Fibroblast of gingiva (primary cell): ENCODE measurements at regions not wholly inside any gene's neighbourhood (a gene's known extent, or its start where the extent isn't known, plus 50 kb on each side); places are given as distances from the start of the nearest gene placed in this dataset.

Experiments
- DNase-seq: peaks from one replicate; pipeline ENCODE4 v3.0.0-alpha.2; 2011; ENCODE audit warnings: low read depth

GRCh38 chr1:106564192-106564591 lies 492.3 kb upstream of the PRMT6 start:
- no peak for DNase-seq

GRCh38 chr1:106568201-106568974 lies 488.1 kb upstream of the PRMT6 start:
- DNase-seq: no peak

DNA sequence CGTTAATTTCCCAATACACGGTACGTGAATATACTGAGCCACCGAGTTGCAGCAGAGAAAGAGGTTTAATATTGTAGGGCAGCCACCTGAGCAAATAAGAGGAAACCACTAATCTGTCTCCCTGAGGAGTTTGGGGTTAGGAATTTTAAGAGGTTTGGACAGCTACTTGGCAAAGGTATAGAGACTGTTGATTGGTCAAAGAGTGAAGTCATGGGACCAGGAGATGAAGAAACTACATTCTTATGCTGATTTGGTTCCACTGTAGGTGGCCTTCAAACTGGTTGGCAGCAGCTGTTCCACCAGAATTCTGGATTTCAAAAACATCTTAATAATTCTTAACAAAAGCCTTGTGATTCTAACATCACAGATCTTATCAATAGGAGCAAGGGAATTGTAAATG lies 485.4 kb upstream of the PRMT6 start:
- no peak for DNase-seq

DNA sequence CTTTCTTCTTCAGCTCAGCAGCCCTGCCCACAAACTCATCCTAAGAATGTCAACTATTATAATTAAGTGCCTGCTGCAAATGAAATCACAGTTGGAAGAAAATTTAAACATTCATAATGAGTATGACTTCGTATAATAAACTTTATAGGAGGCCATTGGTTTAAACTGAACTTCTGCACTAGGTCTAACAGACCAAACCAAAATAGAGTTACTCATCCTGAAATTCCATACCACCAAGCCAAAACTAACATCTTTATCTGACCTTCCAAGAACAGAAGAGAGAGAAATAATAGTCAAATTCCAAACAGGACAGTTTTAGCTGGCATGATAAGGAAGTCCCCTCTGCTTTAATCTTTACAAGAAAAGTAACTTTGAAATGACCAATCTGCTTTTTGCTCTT lies 472.4 kb upstream of the PRMT6 start:
- DNase-seq: no peak

- DNase-seq: no peak
Measured at GRCh38 chr1:106584676-106585075, 471.8 kb upstream of the PRMT6 start.

GRCh38 chr1:106600626-106601025 lies 455.8 kb upstream of the PRMT6 start:
- DNase-seq: peak; percentile 26

GRCh38 chr1:106603616-106604015 lies 452.9 kb upstream of the PRMT6 start:
- no peak for DNase-seq

DNA sequence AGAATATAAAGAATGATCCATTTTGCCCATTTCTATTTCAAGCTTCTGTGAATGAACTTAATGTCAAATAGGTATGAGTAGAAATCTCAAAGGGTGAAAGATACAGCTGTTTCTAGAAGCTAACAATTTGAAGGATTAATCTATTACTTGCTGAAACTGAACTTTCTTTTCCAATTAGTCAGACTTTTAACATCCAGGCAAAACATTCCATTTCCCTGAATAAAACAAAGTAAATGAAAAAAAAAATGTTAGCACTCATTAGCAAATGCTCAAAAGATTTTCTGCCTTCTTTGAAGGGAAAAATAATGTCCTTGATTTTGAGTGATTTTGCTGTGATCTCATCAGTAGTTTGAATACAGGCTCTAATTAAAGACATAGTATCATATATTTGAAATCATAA lies 447.6 kb upstream of the PRMT6 start:
- no peak for DNase-seq

DNA sequence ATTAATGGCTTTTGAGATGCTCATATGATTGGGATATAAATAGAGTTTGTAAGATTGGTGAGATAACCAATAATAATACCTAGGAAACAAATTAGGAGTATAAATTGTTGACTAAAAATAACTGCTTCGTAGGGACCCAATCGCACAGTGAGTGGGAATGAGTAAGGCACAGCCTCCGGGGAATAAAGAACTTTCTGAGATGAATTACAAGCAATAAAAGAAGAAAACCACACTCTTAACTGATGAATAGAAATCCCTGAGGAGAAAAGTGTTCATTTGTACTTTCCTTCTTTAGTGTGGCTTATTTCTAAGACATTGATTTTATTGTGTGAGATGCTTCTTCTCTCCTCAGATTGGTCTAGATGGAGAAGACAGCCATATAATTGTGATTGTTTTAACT lies 443.4 kb upstream of the PRMT6 start:
- no peak for DNase-seq

- peak; percentile 38 for DNase-seq
Measured at GRCh38 chr1:106613861-106614260, 442.6 kb upstream of the PRMT6 start.

DNA sequence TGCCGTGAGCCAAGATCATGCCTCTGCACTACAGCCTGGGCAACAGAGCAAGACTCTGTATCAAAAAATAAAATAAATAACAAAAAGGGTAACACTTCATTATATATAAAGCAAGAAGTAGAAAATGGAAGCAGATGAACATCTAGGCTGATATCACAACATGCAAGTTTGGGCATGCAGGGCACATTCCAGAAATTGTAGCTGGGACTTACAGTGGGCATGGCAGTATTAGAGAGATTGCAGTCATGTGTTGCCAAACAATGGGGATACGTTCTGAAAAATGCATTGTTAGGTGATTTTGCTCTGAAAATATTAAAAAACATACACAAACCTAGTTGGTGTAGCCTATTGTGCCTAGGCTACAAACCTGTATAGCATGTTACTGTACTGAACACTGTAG lies 441.0 kb upstream of the PRMT6 start:
- DNase-seq: no peak

DNA sequence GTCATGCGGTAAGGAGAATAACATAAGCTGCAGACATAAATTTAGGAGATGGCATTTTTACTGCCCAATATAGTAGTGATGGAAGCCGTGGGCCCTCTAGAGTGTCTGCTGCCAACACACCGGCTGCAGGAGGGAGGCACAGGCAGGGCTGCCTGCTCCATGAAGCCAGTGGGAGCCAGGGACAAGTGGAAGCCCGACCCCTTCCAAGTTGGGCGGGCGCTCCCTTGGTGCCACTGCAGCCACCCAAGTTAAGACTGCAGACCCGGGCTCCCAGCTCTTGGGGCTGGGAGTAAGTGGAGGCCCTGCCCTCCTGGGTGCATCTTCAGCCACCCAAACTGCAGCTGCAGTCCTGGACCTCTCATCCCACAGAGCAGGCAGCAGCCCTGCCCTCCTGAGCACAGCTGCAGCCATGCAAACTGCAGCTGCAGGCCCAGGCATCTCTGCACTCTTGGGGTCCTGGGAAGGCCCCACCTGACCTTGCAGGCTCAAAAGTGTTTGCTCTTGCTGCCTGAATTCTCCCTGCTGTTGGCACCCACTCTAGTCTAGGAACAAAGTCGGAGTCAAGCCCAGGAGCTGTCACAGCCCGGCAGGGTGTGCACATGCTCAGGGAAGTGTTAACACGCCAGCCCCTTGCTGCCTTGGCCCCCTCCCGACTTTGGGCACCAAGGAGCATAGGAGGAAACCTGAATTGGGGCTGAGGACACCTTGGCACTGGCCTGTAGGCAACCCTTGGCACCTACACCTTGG lies 437.2 kb upstream of the PRMT6 start:
- DNase-seq: no peak

GRCh38 chr1:106619827-106620134 lies 436.7 kb upstream of the PRMT6 start:
- no peak for DNase-seq

GRCh38 chr1:106620521-106620954 lies 435.9 kb upstream of the PRMT6 start:
- peak; percentile 92 for DNase-seq

- DNase-seq: no peak
Measured at GRCh38 chr1:106621853-106622252, 434.6 kb upstream of the PRMT6 start.

DNA sequence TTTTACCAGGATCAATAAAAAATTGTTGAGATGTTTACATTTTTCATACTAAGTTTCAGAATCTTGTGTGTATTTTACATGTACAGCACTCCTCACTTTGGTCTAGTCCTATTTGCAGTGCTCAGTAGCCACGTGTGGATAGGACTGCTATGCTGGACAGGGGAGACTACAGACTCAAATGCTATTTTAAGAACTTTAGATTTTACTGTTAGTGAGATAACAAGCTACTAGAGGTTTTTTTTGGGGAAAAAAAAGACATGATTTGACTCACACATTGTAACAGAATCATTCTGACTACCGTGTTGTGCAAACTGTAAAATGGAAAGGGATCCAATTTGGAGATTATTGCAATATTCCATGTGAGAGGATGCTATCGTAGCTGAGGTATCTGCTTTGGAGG lies 418.9 kb upstream of the PRMT6 start:
- DNase-seq: no peak

- no peak for DNase-seq
Measured at GRCh38 chr1:106646261-106646784, 410.2 kb upstream of the PRMT6 start.

DNA sequence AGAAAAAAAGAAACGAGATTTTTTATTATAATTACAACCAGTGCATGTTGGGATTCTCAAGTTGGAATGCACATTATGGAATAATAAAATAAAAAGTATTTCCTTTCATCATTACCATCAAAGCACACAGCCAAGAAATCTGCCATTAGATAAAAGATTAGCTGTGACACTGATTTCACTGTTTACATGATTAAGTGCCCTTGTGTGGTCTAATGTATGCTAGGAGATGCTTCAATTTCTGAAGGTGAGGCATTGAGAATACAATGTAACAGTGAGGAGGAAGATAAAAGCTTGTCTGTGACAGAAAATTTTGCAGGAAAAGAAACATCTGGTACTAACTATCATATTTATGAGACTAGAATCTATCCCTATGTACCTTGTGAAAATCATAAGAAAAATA lies 409.7 kb upstream of the PRMT6 start:
- DNase-seq: no peak

DNA sequence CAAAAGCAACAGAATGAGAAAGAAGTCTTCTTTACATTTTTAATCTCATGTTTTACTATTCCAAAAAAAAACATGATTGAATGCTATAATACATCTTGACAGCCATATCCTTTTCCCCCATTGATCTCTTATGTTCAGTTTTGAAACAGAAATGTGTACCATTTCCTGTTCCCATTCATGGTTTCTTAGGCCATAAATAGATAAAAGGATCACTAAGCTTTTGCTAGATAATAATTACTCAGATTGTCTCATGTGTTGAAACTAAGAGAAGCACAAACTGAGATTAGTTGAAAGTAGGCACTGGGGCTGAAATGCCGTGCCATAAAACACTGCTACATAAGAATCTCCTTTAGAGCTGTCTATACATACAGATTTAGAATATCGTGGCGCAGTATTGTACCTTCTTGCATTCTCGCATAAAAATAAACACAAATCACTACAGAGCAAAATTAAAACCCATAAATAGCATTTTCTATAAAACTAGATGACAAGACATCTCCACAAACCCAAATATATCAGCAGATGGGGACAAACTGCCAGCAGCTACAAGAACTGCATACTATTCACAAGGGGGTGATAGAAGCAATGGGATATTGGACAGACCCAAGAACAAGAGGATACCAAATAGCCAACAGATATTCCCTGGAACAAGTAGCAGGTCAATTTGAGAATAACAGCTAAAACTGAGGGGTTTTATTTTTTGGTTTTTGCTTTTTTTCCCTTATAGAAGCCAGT lies 405.3 kb upstream of the PRMT6 start:
- DNase-seq: no peak

DNA sequence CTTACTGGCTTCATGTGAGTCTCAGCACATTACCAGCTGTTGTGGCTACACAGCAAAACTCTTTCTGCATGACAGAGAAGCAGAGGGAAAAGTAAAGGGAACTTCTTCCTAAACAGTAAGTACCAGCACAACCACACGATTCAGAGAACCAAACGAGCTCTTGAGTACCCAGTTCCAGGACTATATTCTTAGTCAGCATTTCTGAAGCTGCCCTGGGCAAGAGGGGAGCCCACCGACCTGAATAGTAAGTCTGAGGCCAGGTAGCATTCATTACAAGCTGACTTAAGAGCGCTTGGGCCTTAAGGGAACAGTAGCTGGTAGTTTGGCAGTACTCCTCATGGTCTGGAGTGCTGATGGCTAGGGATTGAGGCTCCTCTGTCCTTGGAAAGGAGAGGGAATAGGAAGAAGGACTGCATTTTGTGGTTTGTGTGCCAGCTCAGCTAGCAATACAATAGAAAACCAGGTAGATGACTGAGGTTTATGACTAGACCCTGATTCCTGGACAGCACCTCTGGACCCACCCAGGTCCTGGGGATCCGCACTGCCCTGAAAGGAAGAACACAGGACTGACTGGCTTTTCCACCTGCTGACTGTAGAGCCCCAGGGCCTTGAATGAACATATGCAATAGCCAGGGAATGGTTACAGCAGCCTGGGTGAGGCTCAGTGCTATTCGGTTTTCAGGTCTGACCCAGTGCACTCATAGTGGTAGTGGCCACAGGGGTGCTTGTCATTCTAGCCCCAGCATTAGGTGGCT lies 396.8 kb upstream of the PRMT6 start:
- no peak for DNase-seq

DNA sequence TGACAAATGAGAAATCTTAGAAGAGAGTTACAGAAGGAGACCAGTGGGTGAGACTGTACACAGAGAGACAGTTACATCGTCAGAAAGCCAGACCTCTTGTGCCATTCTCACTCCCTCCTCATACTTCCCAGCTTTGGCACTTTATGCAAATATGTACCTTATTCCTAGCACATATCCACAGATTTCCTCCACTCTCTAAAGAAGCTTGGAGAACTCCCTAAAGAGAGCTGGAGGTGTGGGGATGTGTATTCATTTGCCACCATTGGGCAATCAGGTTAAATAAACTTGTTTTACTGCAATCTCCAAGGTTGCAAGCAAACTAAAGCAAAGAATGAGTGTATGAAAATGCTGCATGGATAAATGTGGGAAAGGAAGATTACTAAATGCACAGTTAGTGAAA lies 380.9 kb upstream of the PRMT6 start:
- no peak for DNase-seq

DNA sequence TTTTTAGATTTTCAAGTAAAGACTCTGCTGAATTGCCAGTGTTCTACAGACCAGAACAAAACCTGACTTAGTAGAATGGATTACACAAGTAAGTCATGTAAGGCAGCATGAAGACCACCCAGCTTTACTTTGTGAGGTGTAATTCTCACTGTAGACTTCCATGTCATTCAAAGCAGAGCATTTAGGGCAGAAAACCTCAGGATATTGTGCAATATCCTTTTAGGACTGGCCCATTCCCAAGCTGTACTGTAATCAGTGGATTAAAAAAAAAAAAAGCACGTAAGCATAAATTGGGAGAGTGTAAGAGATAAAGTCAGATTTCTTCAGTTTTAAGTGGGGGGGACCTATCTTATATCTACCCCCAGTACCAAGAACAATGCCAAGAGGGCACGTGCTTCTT lies 380.5 kb upstream of the PRMT6 start:
- peak; percentile 62 for DNase-seq
